GM12892 (cell line): ENCODE measurements at regions not wholly inside any gene's neighbourhood (a gene's known extent, or its start where the extent isn't known, plus 50 kb on each side); places are given as distances from the start of the nearest gene placed in this dataset.

Experiments used
- POLR2A ChIP-seq: IDR thresholded peaks from 2 replicates; pipeline ENCODE4 v1.6.1; 2011; ENCODE audit warnings: low read depth, low read length, control low read depth
- POLR2AphosphoS5 ChIP-seq: IDR thresholded peaks from 2 replicates; pipeline ENCODE4 v1.6.1; 2011; ENCODE audit warnings: low read depth, low read length, control low read depth

DNA sequence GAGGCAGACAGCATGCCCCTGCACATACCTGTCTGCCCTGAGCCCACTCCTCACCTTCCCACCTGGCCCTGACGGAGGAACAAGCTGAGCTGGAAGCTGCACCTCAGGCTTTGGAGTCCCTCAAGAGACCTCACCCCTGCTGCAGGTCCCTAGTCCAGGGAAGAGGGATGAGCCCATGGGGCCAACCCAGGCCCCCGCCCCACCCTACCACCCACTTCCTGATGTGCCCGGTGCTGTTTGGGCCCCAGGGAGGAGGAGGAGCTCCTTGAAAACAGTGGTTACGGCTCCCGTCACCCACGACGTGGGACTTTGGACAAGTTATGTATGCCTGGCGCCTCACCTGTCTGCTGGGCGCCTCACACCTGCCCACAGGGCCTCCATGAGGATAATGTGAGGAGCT, 250.2 kb downstream of the NPHP4 start:
- TF ChIP-seq POLR2A (no peak), POLR2AphosphoS5 (no peak)
